ENCODE measurements at regions not wholly inside any gene's neighbourhood (a gene's known extent, or its start where the extent isn't known, plus 50 kb on each side); places are given as distances from the start of the nearest gene placed in this dataset.

GRCh38 chr13:65855242-65855805 is 1374.8 kb downstream of the PCDH9 start:
- TF ChIP-seq FOXA1 (IDR thresholded peaks at IDR 0.05) (no peak), CTCF (IDR thresholded peaks at IDR 0.05; ENCODE audit: low read depth, low read length, missing input control) (no peak), SP1 (IDR thresholded peaks at IDR 0.05) (no peak), EGR1 (IDR thresholded peaks at IDR 0.05; ENCODE audit: low read depth in 2 of 2) (no peak), YY1 (IDR thresholded peaks at IDR 0.05) (no peak), MAX (IDR thresholded peaks at IDR 0.05) (no peak), ATF3 (IDR thresholded peaks at IDR 0.05) (no peak)

All from liver (tissue), 3 donors.